Stomach (tissue), 8 donors: ENCODE measurements at regions not wholly inside any gene's neighbourhood (a gene's known extent, or its start where the extent isn't known, plus 50 kb on each side); places are given as distances from the start of the nearest gene placed in this dataset.
A peak's percentile ranks its signal among the peaks of the same experiment; 100 is the strongest.

Experiments used
- DNase-seq, 2 donors: peaks; one replicate each; pipeline versions ENCODE4 v3.0.0 to v3.0.0-alpha.2; 2013 to 2019
- H3K27ac ChIP-seq, 5 donors: fragments of 200-600 bp in 4 of 5; sonication (generic) in 4 of 5; one replicate each; pipeline ENCODE4 v1.5.1; 2013 to 2019; ENCODE audit warnings: mild to moderate bottlenecking in 1 of 5, moderate library complexity in 1 of 5
- H3K27me3 ChIP-seq, 3 donors: fragments of 200-600 bp; sonication (generic); one replicate each; pipeline ENCODE4 v1.5.1; 2017 to 2019; ENCODE audit warnings: mixed run types in 1 of 3
- H3K36me3 ChIP-seq, 4 donors: fragments of 200-600 bp; sonication (generic); 1 replicate in 3 of 4; 2 replicates in 1 of 4; pipeline ENCODE4 v1.5.1; 2016 to 2019
- H3K4me1 ChIP-seq, 4 donors: fragments of 200-600 bp; sonication (generic); one replicate each; pipeline ENCODE4 v1.5.1; 2016 to 2019
- H3K4me3 ChIP-seq, 4 donors: fragments of 200-600 bp; sonication (generic) in 3 of 4; one replicate each; pipeline ENCODE4 v1.5.1; 2016 to 2019; ENCODE audit warnings: mild to moderate bottlenecking in 1 of 4
- H3K9me3 ChIP-seq, 4 donors: fragments of 200-600 bp; sonication (generic); one replicate each; pipeline ENCODE4 v1.5.1; 2016 to 2019
- EP300 ChIP-seq: sonication (generic); formaldehyde crosslinking; IDR thresholded peaks from one replicate; pipeline ENCODE4 v1.6.1; 2017; ENCODE audit warnings: antibody characterized with exemption
- POLR2A ChIP-seq, 4 donors: fragments of 450-650 bp; IDR thresholded peaks; one replicate each; pipeline ENCODE4 v1.6.1; 2016; ENCODE audit warnings: antibody characterized with exemption in 4 of 4, control low read depth in 2 of 4, mild to moderate bottlenecking in 1 of 4, moderate library complexity in 1 of 4
- POLR2AphosphoS5 ChIP-seq, 3 donors: sonication (generic); formaldehyde crosslinking; IDR thresholded peaks; one replicate each; pipeline ENCODE4 v1.6.1; 2016; ENCODE audit warnings: antibody characterized with exemption in 3 of 3
- WGBS, 5 donors: extraction: QIAGEN DNeasy Blood & Tissue Kit in 3 of 5; methylation state at CpG; one replicate each; pipeline versions ENCODE4 v1.1.5 to v1.1.7; 2013 to 2018; 5-methylcytosine and 5-hydroxymethylcytosine counted together
- intact Hi-C: fragments of 100-400 bp; cut with DNase I; formaldehyde crosslinking; loops from one replicate; pipeline ENCODE4 v1.15.1; 2023; ENCODE audit warnings: low total_unique reads
- TF ChIP-seq, protein P1 (sequence below), 7 experiments: fragments of 450-650 bp in 4 of 7; fragments of 200-600 bp in 3 of 7; sonication (generic) in 3 of 7; IDR thresholded peaks; one replicate each; pipeline ENCODE4 v1.5.1; 2016 to 2019; ENCODE audit warnings: antibody characterized with exemption in 7 of 7, control low read depth in 2 of 7, mild to moderate bottlenecking in 1 of 7
- donor health status: healthy with polysubstance abuse.
- donor health status: Bipolar disorder and iron deficiency.
- donor health status: healthy.

GRCh38 chr11:25536289-25536688 is 795.6 kb upstream of the ANO3 start:
- intact Hi-C loops: no loop called here
- Histone ChIP-seq H3K36me3 (no peaks in the 10 kb centered on the region), H3K4me3 (no peak overlapping the region), H3K27me3 (no peaks in the 10 kb centered on the region), H3K9me3 (no peaks in the 10 kb centered on the region), H3K27ac (no peak overlapping the region), H3K4me1 (no peaks in the 10 kb centered on the region)
- TF ChIP-seq, protein P1, sequence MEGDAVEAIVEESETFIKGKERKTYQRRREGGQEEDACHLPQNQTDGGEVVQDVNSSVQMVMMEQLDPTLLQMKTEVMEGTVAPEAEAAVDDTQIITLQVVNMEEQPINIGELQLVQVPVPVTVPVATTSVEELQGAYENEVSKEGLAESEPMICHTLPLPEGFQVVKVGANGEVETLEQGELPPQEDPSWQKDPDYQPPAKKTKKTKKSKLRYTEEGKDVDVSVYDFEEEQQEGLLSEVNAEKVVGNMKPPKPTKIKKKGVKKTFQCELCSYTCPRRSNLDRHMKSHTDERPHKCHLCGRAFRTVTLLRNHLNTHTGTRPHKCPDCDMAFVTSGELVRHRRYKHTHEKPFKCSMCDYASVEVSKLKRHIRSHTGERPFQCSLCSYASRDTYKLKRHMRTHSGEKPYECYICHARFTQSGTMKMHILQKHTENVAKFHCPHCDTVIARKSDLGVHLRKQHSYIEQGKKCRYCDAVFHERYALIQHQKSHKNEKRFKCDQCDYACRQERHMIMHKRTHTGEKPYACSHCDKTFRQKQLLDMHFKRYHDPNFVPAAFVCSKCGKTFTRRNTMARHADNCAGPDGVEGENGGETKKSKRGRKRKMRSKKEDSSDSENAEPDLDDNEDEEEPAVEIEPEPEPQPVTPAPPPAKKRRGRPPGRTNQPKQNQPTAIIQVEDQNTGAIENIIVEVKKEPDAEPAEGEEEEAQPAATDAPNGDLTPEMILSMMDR (IDR thresholded peaks at IDR 0.05): no peak
- TF ChIP-seq POLR2A (IDR thresholded peaks at IDR 0.05): no peak
- no peak for TF ChIP-seq EP300
- TF ChIP-seq POLR2AphosphoS5 (IDR thresholded peaks at IDR 0.05): no peak
- peak in 1 of 2 donors; percentile 6 for DNase-seq
- WGBS, 5 donors: 27 to 41% (median 35%) methylated on average over 3 of the region's 3 CpGs

GRCh38 chr11:25537393-25537792 is 794.5 kb upstream of the ANO3 start:
- no peak for DNase-seq
- Histone ChIP-seq H3K27me3 (no peaks in the 10 kb centered on the region), H3K27ac (no peak overlapping the region), H3K4me3 (no peak overlapping the region), H3K36me3 (no peaks in the 10 kb centered on the region), H3K4me1 (no peaks in the 10 kb centered on the region), H3K9me3 (no peaks in the 10 kb centered on the region)
- TF ChIP-seq POLR2AphosphoS5 (IDR thresholded peaks at IDR 0.05): no peak
- TF ChIP-seq, protein P1 (IDR thresholded peaks at IDR 0.05): no peak
- no peak for TF ChIP-seq POLR2A (IDR thresholded peaks at IDR 0.05)
- TF ChIP-seq EP300: no peak
- WGBS, 5 donors: 60 to 93% (median 84%) methylated on average over 1 of the region's 1 CpG
- intact Hi-C loops: no loop called here

- DNase-seq: no peak
- TF ChIP-seq POLR2AphosphoS5 (IDR thresholded peaks at IDR 0.05): no peak
- TF ChIP-seq, protein P1 (IDR thresholded peaks at IDR 0.05): no peak
- no peak for TF ChIP-seq EP300
- TF ChIP-seq POLR2A (IDR thresholded peaks at IDR 0.05): no peak
- WGBS, 5 donors: 78 to 89% (median 82%) methylated on average over 2 of the region's 2 CpGs
- H3K27me3 ChIP-seq: no peaks in the 10 kb centered on the region
- no peak overlapping the region for H3K27ac ChIP-seq
- intact Hi-C loops: no loop called here
- H3K36me3 ChIP-seq: no peaks in the 10 kb centered on the region
- no peak overlapping the region for H3K4me3 ChIP-seq
- no peaks in the 10 kb centered on the region for H3K4me1 ChIP-seq
- H3K9me3 ChIP-seq: peaks cover 0 to 4% (median 0%) of the 10 kb centered on the region in 4 donors
These were observed 784.6 kb upstream of the ANO3 start for GRCh38 chr11:25547292-25547691.

DNA sequence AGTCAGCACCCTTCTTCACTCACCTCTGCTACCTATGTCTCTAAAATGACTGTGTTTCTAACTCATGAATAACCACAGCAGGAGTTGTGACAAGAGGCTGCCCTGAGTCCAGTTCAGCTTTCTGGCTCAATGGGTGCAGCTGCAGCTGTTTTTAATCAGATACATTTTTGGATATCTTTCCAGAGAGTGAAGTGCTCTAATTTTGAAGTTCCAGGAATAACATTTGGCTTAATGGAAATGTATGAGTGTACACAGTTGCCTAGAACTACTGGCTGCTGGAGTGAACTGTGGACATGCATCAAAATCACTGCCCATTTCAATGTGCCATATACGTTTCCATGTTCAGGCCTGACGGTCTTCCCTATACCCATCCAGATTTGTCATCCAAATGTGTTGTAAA is 769.5 kb upstream of the ANO3 start:
- no peak overlapping the region for H3K27ac ChIP-seq
- no peaks in the 10 kb centered on the region for H3K4me1 ChIP-seq
- H3K36me3 ChIP-seq: no peaks in the 10 kb centered on the region
- H3K27me3 ChIP-seq: no peaks in the 10 kb centered on the region
- intact Hi-C loops: no loop called here
- 32 to 83% (median 70%) methylated on average over 2 of the region's 2 CpGs for WGBS, 5 donors
- peak in 1 of 2 donors; percentile 44 for DNase-seq
- no peak overlapping the region for H3K4me3 ChIP-seq
- TF ChIP-seq EP300 (no peak), POLR2A (IDR thresholded peaks at IDR 0.05) (no peak), POLR2AphosphoS5 (IDR thresholded peaks at IDR 0.05) (no peak)
- TF ChIP-seq, protein P1 (IDR thresholded peaks at IDR 0.05): no peak
- H3K9me3 ChIP-seq: no peaks in the 10 kb centered on the region
